GM13976 (cell line): ENCODE measurements at regions not wholly inside any gene's neighbourhood (a gene's known extent, or its start where the extent isn't known, plus 50 kb on each side); places are given as distances from the start of the nearest gene placed in this dataset.

Experiments
- DNase-seq: peaks from one replicate; pipeline ENCODE4 v3.0.0; 2012; ENCODE audit warnings: low spot score
- in situ Hi-C: fragments of 300-500 bp; cut with MboI; formaldehyde crosslinking; loops from one replicate; pipeline ENCODE4 v1.12.0; 2022; ENCODE audit warnings: low sequenced_read_pairs, mixed read lengths, inconsistent platforms; ENCODE audit not compliant: unreplicated experiment
- TF ChIP-seq, protein P1 (sequence below): IDR thresholded peaks from 2 replicates; pipeline ENCODE4 v1.5.1; 2012; ENCODE audit warnings: borderline replicate concordance, mild to moderate bottlenecking; ENCODE audit not compliant: insufficient read depth; ENCODE audit errors: extremely low read depth, missing control alignments, control extremely low read depth

DNA sequence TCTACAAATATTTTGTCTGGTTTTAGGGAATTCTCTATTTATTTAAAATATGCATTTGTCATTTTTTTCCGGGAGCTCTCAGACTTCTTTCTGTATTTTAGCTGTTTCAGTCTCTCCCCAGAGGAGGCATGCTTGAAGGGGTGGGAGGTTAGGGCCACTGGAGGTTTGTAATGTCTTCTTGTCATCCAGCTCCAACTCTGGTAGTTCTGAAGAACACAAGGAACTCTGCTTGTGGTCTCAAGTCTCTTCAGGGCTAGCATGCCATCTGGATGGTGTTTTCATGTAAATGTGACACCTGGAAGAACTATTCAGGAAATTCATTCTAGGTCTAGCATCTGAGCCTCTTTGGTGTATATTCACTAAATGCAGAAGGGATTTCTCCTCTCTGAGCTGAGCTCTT lies 518.4 kb upstream of the DCC start:
- in situ Hi-C loops: no loop called here
- TF ChIP-seq, protein P1, sequence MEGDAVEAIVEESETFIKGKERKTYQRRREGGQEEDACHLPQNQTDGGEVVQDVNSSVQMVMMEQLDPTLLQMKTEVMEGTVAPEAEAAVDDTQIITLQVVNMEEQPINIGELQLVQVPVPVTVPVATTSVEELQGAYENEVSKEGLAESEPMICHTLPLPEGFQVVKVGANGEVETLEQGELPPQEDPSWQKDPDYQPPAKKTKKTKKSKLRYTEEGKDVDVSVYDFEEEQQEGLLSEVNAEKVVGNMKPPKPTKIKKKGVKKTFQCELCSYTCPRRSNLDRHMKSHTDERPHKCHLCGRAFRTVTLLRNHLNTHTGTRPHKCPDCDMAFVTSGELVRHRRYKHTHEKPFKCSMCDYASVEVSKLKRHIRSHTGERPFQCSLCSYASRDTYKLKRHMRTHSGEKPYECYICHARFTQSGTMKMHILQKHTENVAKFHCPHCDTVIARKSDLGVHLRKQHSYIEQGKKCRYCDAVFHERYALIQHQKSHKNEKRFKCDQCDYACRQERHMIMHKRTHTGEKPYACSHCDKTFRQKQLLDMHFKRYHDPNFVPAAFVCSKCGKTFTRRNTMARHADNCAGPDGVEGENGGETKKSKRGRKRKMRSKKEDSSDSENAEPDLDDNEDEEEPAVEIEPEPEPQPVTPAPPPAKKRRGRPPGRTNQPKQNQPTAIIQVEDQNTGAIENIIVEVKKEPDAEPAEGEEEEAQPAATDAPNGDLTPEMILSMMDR: no peak
- DNase-seq: no peak

DNA sequence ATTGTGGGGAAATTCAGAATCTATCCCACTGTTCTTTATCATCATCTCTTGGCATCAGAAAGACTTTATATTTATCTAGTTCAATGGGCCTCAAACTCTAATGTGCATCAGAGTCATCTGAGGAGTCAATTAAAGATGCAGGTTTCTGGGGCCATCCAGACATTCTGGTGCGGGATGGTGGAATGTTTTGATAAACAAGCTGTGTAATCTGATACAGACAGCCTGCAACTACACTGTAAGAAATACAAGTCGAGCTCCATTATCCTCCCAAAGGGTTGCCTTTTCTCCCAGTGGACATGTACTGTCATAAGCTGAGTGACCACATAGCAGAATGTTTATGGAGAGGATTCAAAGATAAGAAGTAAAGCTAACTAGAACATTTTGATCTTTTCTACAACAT lies 515.3 kb upstream of the DCC start:
- TF ChIP-seq, protein P1: no peak
- in situ Hi-C loops: no loop called here
- DNase-seq: no peak

DNA sequence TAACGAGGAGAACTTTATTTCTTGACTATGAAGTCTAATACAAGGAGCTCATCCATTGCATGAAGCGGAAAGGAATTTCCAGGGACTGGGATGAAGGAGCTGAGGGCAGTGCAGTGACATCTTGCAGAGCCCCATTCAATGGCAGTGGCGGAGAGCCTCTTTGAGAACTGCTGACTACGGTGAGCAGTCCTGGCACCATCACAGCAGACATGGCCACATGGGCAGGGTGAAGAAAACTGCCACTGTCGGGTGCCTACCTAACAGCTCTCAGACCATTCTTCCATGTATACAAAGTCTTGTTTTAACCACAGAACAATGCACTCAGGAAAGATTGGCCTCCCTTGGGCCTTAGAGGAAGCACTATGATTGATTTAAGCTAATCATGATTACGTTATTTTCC lies 506.1 kb upstream of the DCC start:
- TF ChIP-seq, protein P1: no peak
- in situ Hi-C loops: no loop called here
- DNase-seq: no peak

DNA sequence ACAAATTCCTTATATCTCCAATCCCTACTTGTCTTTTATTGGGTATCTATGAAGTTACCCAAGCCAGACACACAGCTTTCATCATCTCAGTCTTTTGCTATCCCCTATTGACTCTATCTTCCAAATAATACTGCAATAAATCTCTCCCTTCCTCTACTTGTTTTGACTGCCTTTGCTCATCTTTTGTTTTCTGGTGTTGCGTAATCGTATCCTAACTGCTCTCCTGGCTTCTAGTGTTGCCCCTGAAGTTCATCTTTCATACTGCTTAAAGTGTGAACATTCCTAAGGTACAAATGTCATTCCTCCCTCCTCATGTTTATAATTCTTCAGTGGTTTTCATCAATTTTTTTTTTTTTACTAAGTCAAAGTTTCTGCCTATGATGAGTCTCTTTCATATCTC lies 491.3 kb upstream of the DCC start:
- in situ Hi-C loops: no loop called here
- no peak for DNase-seq
- TF ChIP-seq, protein P1: no peak

DNA sequence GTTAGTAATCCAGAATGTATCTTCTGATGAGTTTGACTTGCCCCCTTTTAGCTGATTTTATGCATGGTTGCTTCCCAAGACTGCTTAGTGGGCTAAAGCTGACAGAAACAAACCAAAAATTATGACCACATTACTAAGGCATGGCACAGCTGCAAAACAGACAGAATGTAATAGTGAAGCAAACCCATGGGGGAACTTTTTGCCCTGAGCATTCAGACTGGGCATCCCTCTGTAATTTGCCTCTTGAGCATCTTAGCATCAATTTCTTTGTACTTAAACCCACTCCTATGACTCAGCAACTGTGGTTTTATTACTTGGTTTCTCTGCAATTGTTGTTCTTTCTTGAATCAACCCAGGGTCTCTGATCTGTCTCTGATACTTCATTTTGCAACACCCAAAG lies 487.3 kb upstream of the DCC start:
- in situ Hi-C loops: no loop called here
- TF ChIP-seq, protein P1: no peak
- DNase-seq: no peak

DNA sequence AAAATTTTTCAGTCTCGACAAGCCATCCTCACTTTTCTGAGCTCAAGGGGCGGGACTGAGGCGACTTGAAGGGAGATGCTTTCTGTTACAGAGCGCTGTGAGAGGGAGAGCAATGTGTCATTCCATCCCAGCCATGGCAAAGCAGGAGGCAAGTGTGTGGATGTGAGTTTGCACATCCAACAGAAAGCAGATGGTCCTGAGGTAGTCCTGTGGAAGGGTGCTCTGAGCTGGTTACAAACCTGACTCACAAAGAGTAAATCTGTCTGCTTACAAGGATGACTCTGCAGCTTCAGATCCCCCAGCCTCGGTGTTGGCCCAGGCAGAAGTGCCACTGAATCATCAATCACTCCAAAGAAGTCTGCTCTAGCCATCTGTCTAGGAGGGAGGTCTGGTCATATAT lies 482.0 kb upstream of the DCC start:
- in situ Hi-C loops: no loop called here
- TF ChIP-seq, protein P1: no peak
- DNase-seq: no peak

DNA sequence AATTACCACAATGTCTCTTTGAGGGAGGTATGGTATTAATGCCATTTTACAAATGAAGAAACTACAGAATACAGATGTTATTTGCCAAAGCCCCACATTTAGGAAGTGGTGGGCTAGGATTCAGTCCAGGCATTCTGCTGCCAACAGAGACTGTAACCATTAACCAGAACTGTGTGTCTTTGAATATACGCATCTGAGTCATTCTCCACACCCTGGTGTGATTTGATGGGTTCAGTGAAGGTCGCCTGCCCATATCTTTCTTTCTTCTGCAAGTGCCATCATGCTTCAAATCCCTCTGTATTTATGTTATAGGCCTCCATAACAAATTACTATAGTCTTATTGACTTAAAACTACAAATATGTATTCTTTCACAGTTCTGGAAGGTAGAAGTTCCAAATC lies 479.0 kb upstream of the DCC start:
- TF ChIP-seq, protein P1: no peak
- DNase-seq: no peak
- in situ Hi-C loops: no loop called here
